OCI-LY1 (cell line): ENCODE measurements at regions not wholly inside any gene's neighbourhood (a gene's known extent, or its start where the extent isn't known, plus 50 kb on each side); places are given as distances from the start of the nearest gene placed in this dataset.

Experiments
- CTCF ChIP-seq: fragments of 200-600 bp; sonication (generic), shearing (Covaris generic); IDR thresholded peaks from 2 replicates; pipeline ENCODE4 v1.5.1; 2017; ENCODE audit warnings: mild to moderate bottlenecking, antibody characterized with exemption, low read length, moderate library complexity, mixed read lengths
- EZH2 ChIP-seq: fragments of 200-600 bp; sonication (generic), shearing (Covaris generic); IDR thresholded peaks from 2 replicates; pipeline ENCODE4 v1.8.0; 2017; ENCODE audit warnings: borderline replicate concordance, mixed run types, mild to moderate bottlenecking, antibody characterized with exemption, low read length, moderate library complexity, mixed read lengths

GRCh38 chr11:24407733-24408132, 89.1 kb upstream of the LUZP2 start:
- TF ChIP-seq CTCF (no peak), EZH2 (no peak)
